ENCODE measurements at regions not wholly inside any gene's neighbourhood (a gene's known extent, or its start where the extent isn't known, plus 50 kb on each side); places are given as distances from the start of the nearest gene placed in this dataset.

- H3K27me3 ChIP-seq (ENCODE audit: control insufficient read depth, insufficient read depth, low read length), result no peaks in the 10 kb centered on the region
- no peaks in the 10 kb centered on the region for H3K36me3 ChIP-seq (ENCODE audit: control insufficient read depth, insufficient read depth, low read length)
- H3K79me2 ChIP-seq, result no peaks in the 10 kb centered on the region
- H2AFZ ChIP-seq, result no peak overlapping the region
- H3K9ac ChIP-seq, result no peak overlapping the region
- TF ChIP-seq, protein P1, sequence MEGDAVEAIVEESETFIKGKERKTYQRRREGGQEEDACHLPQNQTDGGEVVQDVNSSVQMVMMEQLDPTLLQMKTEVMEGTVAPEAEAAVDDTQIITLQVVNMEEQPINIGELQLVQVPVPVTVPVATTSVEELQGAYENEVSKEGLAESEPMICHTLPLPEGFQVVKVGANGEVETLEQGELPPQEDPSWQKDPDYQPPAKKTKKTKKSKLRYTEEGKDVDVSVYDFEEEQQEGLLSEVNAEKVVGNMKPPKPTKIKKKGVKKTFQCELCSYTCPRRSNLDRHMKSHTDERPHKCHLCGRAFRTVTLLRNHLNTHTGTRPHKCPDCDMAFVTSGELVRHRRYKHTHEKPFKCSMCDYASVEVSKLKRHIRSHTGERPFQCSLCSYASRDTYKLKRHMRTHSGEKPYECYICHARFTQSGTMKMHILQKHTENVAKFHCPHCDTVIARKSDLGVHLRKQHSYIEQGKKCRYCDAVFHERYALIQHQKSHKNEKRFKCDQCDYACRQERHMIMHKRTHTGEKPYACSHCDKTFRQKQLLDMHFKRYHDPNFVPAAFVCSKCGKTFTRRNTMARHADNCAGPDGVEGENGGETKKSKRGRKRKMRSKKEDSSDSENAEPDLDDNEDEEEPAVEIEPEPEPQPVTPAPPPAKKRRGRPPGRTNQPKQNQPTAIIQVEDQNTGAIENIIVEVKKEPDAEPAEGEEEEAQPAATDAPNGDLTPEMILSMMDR (IDR thresholded peaks at IDR 0.05), result no peak
- no peak overlapping the region for H3K27ac ChIP-seq
- H3K4me1 ChIP-seq, result no peaks in the 10 kb centered on the region
- H3K9me3 ChIP-seq (ENCODE audit: control insufficient read depth, low read length), result no peaks in the 10 kb centered on the region
- H3K4me2 ChIP-seq (ENCODE audit: low read length), result no peak overlapping the region
- no peak overlapping the region for H3K4me3 ChIP-seq (ENCODE audit: low read depth, low read length)
Observed at GRCh38 chr18:75779910-75780309, 352.4 kb upstream of the SMIM21 start.

GRCh38 chr18:75779450-75779849 lies 351.9 kb upstream of the SMIM21 start:
- Histone ChIP-seq H3K79me2 (no peaks in the 10 kb centered on the region), H2AFZ (no peak overlapping the region), H3K4me1 (no peaks in the 10 kb centered on the region), H3K27me3 (ENCODE audit: control insufficient read depth, insufficient read depth, low read length) (no peaks in the 10 kb centered on the region), H3K4me2 (ENCODE audit: low read length) (no peak overlapping the region), H3K27ac (no peak overlapping the region), H3K4me3 (ENCODE audit: low read depth, low read length) (no peak overlapping the region), H3K36me3 (ENCODE audit: control insufficient read depth, insufficient read depth, low read length) (no peaks in the 10 kb centered on the region), H3K9ac (no peak overlapping the region), H3K9me3 (ENCODE audit: control insufficient read depth, low read length) (no peaks in the 10 kb centered on the region)
- TF ChIP-seq, protein P1 (IDR thresholded peaks at IDR 0.05), result no peak

DNA sequence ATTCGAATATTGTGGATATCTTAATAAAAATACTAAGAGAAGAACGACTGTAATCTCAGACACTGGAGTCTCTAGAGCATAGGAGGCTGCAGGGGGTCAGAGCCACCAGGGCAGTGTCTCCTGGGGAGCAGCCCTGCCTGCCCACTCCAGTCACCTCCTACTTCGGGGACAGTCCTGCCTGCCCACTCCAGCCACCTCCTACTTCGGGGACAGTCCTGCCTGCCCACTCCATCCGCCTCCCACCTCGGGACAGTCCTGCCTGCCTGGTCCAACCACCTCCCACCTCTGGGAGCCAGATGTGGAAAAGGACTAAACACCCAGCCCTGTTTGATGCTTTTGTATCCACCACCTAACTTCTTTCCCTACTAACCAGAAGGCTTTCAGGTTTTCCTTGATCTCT lies 350.1 kb upstream of the SMIM21 start:
- H3K4me3 ChIP-seq (ENCODE audit: low read depth, low read length), result no peak overlapping the region
- no peaks in the 10 kb centered on the region for H3K9me3 ChIP-seq (ENCODE audit: control insufficient read depth, low read length)
- H3K27me3 ChIP-seq (ENCODE audit: control insufficient read depth, insufficient read depth, low read length), result no peaks in the 10 kb centered on the region
- H3K36me3 ChIP-seq (ENCODE audit: control insufficient read depth, insufficient read depth, low read length), result no peaks in the 10 kb centered on the region
- H2AFZ ChIP-seq, result no peak overlapping the region
- no peaks in the 10 kb centered on the region for H3K4me1 ChIP-seq
- H3K79me2 ChIP-seq, result no peaks in the 10 kb centered on the region
- no peak overlapping the region for H3K9ac ChIP-seq
- H3K4me2 ChIP-seq (ENCODE audit: low read length), result no peak overlapping the region
- H3K27ac ChIP-seq, result no peak overlapping the region
- TF ChIP-seq, protein P1 (IDR thresholded peaks at IDR 0.05), result no peak

DNA sequence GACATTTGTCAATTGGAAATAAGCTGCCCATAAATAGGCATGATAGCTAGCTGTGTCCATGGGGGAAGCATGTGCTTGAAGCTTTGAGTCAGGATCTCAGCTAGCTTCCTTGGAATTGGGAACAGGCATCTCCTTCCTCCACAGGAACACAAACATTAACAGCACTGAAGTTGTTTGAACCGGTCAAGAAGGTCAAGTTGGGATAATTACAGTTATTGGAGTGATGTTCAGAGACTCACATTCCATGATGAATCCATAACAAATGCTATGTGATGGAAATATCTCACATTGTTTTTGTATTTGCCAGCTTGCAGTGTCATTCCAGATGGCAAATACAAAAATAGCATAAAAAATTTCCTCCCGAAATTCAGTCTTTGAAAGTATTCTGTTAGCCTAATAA lies 347.6 kb upstream of the SMIM21 start:
- Histone ChIP-seq H3K27ac (no peak overlapping the region), H3K9me3 (ENCODE audit: control insufficient read depth, low read length) (no peaks in the 10 kb centered on the region)
- TF ChIP-seq, protein P1 (IDR thresholded peaks at IDR 0.05), result no peak

GRCh38 chr18:75773618-75774017 lies 346.1 kb upstream of the SMIM21 start:
- Histone ChIP-seq H3K9me3 (ENCODE audit: control insufficient read depth, low read length) (no peaks in the 10 kb centered on the region), H3K36me3 (ENCODE audit: control insufficient read depth, insufficient read depth, low read length) (no peaks in the 10 kb centered on the region), H3K4me3 (ENCODE audit: low read depth, low read length) (no peak overlapping the region), H3K4me1 (no peaks in the 10 kb centered on the region), H3K79me2 (no peaks in the 10 kb centered on the region), H2AFZ (no peak overlapping the region), H3K27me3 (ENCODE audit: control insufficient read depth, insufficient read depth, low read length) (no peaks in the 10 kb centered on the region), H3K4me2 (ENCODE audit: low read length) (no peak overlapping the region), H3K27ac (no peak overlapping the region), H3K9ac (no peak overlapping the region)
- TF ChIP-seq, protein P1 (IDR thresholded peaks at IDR 0.05), result no peak

More for the DNA sequence above, 347.6 kb upstream of the SMIM21 start:
- Histone ChIP-seq H3K9ac (no peak overlapping the region), H3K4me2 (ENCODE audit: low read length) (no peak overlapping the region), H3K79me2 (no peaks in the 10 kb centered on the region), H3K4me3 (ENCODE audit: low read depth, low read length) (no peak overlapping the region), H3K4me1 (no peaks in the 10 kb centered on the region), H2AFZ (no peak overlapping the region), H3K36me3 (ENCODE audit: control insufficient read depth, insufficient read depth, low read length) (no peaks in the 10 kb centered on the region), H3K27me3 (ENCODE audit: control insufficient read depth, insufficient read depth, low read length) (no peaks in the 10 kb centered on the region)
